H1 (cell line): ENCODE measurements at regions not wholly inside any gene's neighbourhood (a gene's known extent, or its start where the extent isn't known, plus 50 kb on each side); places are given as distances from the start of the nearest gene placed in this dataset.

ENCODE experiments used
- CTCF ChIA-PET: fragments of 300-600 bp; sonication (Branson Sonifier 250); formaldehyde crosslinking; loops from one replicate; lab custom pipeline; 2021; ENCODE audit not compliant: partially characterized antibody; lab: Charles Lee
- POLR2A ChIA-PET: fragments of 300-600 bp; sonication (Branson Sonifier 250); formaldehyde crosslinking; loops from one replicate; lab custom pipeline; 2021; ENCODE audit warnings: inconsistent platforms; ENCODE audit not compliant: partially characterized antibody; lab: Charles Lee
- DNase-seq, 2 experiments: peaks; one replicate each; pipeline versions ENCODE4 v3.0.0 to v3.0.0-alpha.2; 2010 to 2022; ENCODE audit warnings: low spot score in 2 of 2, low read depth in 1 of 2, mixed read lengths in 1 of 2
- FAIRE-seq: peaks from 2 replicates; lab custom pipeline; 2011; peaks lifted over from hg19 to GRCh38; lab: Jason Lieb, UNC
- H2AFZ ChIP-seq: 2 replicates; pipeline ENCODE4 v1.8.1; 2012; ENCODE audit warnings: low read length, inconsistent platforms
- H2AK5ac ChIP-seq: 2 replicates; pipeline ENCODE4 v1.6.1; 2013; ENCODE audit warnings: low read depth, low read length
- H2BK120ac ChIP-seq: replicated peaks from 2 replicates; pipeline ENCODE3; 2013; ENCODE audit warnings: low read depth, low read length, inconsistent platforms
- H2BK12ac ChIP-seq: 2 replicates; pipeline ENCODE4 v1.6.1; 2013; ENCODE audit warnings: low read depth, low read length
- H2BK15ac ChIP-seq: 2 replicates; pipeline ENCODE4 v1.6.1; 2013; ENCODE audit warnings: low read length
- H2BK20ac ChIP-seq: 2 replicates; pipeline ENCODE4 v1.6.1; 2013; ENCODE audit warnings: low read length
- H2BK5ac ChIP-seq: 2 replicates; pipeline ENCODE4 v1.6.1; 2013; ENCODE audit warnings: low read depth, low read length
- H3K14ac ChIP-seq: 2 replicates; pipeline ENCODE4 v1.6.1; 2013; ENCODE audit warnings: inconsistent platforms; ENCODE audit not compliant: insufficient read length
- H3K18ac ChIP-seq: 2 replicates; pipeline ENCODE4 v1.6.1; 2013; ENCODE audit warnings: low read length; ENCODE audit errors: extremely low read depth
- H3K23ac ChIP-seq: 2 replicates; pipeline ENCODE4 v1.6.1; 2013; ENCODE audit warnings: inconsistent platforms; ENCODE audit not compliant: insufficient read length
- H3K23me2 ChIP-seq: 2 replicates; pipeline ENCODE4 v1.6.1; 2013; ENCODE audit warnings: low read depth, low read length
- H3K27ac ChIP-seq: 2 replicates; pipeline ENCODE4 v1.6.1; 2011; ENCODE audit warnings: low read depth, low read length, inconsistent platforms
- H3K27me3 ChIP-seq, 4 experiments: replicated peaks in 1 of 4; 1 replicate in 1 of 4; 2 replicates in 3 of 4; pipeline versions ENCODE4 v1.6.1 to v1.8.1; 2011 to 2013; ENCODE audit warnings: low read length in 3 of 4, mild to moderate bottlenecking in 3 of 4, inconsistent platforms in 2 of 4, mixed read lengths in 2 of 4, moderate library complexity in 1 of 4; ENCODE audit not compliant: control insufficient read depth in 3 of 4, insufficient read depth in 3 of 4; ENCODE audit errors: extremely low read depth in 1 of 4
- H3K36me3 ChIP-seq, 4 experiments: 2 replicates each; pipeline versions ENCODE4 v1.6.1 to v1.8.1; 2011 to 2013; ENCODE audit warnings: mild to moderate bottlenecking in 4 of 4, low read length in 3 of 4, moderate library complexity in 2 of 4, control low read depth in 1 of 4, inconsistent platforms in 1 of 4; ENCODE audit not compliant: insufficient read depth in 4 of 4, control insufficient read depth in 2 of 4
- H3K4ac ChIP-seq: replicated peaks from 2 replicates; pipeline ENCODE3; 2013; ENCODE audit warnings: low read length, low read depth, mixed read lengths, inconsistent platforms; ENCODE audit not compliant: insufficient read length
- H3K4me1 ChIP-seq, 4 experiments: replicated peaks in 1 of 4; 1 replicate in 1 of 4; 2 replicates in 3 of 4; pipeline versions ENCODE4 v1.6.1 to v1.8.1; 2011 to 2013; ENCODE audit warnings: low read length in 3 of 4, inconsistent platforms in 2 of 4, mixed read lengths in 1 of 4; ENCODE audit not compliant: insufficient read depth in 4 of 4, control insufficient read depth in 3 of 4
- H3K4me2 ChIP-seq, 2 experiments: 2 replicates each; pipeline versions ENCODE4 v1.6.1 to v1.8.1; 2011 to 2013; ENCODE audit warnings: low read depth in 2 of 2, low read length in 2 of 2, control low read depth in 1 of 2, inconsistent platforms in 1 of 2, mild to moderate bottlenecking in 1 of 2; ENCODE audit not compliant: insufficient read depth in 1 of 2
- H3K4me3 ChIP-seq, 4 experiments: fragments of 200-600, 300-600 bp in 1 of 4; sonication (generic), shearing (Covaris generic), sonication (Bioruptor Twin) in 1 of 4; 2 replicates each; pipeline versions ENCODE4 v1.5.1 to v1.8.1; 2011 to 2016; ENCODE audit warnings: low read length in 4 of 4, low read depth in 3 of 4, control low read depth in 2 of 4, inconsistent platforms in 2 of 4, mild to moderate bottlenecking in 2 of 4, mixed read lengths in 1 of 4, moderate library complexity in 1 of 4; ENCODE audit not compliant: insufficient read depth in 2 of 4; ENCODE audit errors: extremely low read depth in 1 of 4
- H3K56ac ChIP-seq: replicated peaks from 2 replicates; pipeline ENCODE3; 2013; ENCODE audit warnings: low read depth, mild to moderate bottlenecking, mixed read lengths, low read length, inconsistent platforms; ENCODE audit not compliant: insufficient read length
- H3K79me1 ChIP-seq: 2 replicates; pipeline ENCODE4 v1.6.1; 2013; ENCODE audit warnings: low read depth, low read length, control low read depth
- H3K79me2 ChIP-seq, 2 experiments: 2 replicates each; pipeline versions ENCODE4 v1.6.1 to v1.8.1; 2012 to 2013; ENCODE audit warnings: low read length in 2 of 2, mild to moderate bottlenecking in 2 of 2, inconsistent platforms in 1 of 2; ENCODE audit not compliant: insufficient read depth in 2 of 2, control insufficient read depth in 1 of 2
- H3K9ac ChIP-seq, 4 experiments: replicated peaks in 1 of 4; 1 replicate in 1 of 4; 2 replicates in 3 of 4; pipeline versions ENCODE4 v1.6.1 to v1.8.1; 2011 to 2013; ENCODE audit warnings: low read depth in 3 of 4, low read length in 3 of 4, control low read depth in 2 of 4, mild to moderate bottlenecking in 2 of 4, moderate library complexity in 2 of 4, inconsistent platforms in 1 of 4; ENCODE audit errors: extremely low read depth in 1 of 4
- H3K9me3 ChIP-seq, 2 experiments: 2 replicates each; pipeline versions ENCODE4 v1.6.1 to v1.8.1; 2012 to 2013; ENCODE audit warnings: mild to moderate bottlenecking in 2 of 2, moderate library complexity in 2 of 2, control low read depth in 1 of 2, inconsistent platforms in 1 of 2, low read depth in 1 of 2, low read length in 1 of 2, mixed read lengths in 1 of 2; ENCODE audit not compliant: insufficient read depth in 2 of 2
- H4K20me1 ChIP-seq, 2 experiments: replicated peaks in 1 of 2; 2 replicates each; pipeline versions ENCODE3 to v1.8.1; 2011 to 2013; ENCODE audit warnings: inconsistent platforms in 2 of 2, low read length in 2 of 2, mild to moderate bottlenecking in 1 of 2; ENCODE audit not compliant: insufficient read depth in 2 of 2, control insufficient read depth in 1 of 2
- H4K5ac ChIP-seq: 2 replicates; pipeline ENCODE4 v1.6.1; 2013; ENCODE audit warnings: low read length, low read depth, mixed read lengths, inconsistent platforms; ENCODE audit not compliant: insufficient read length
- H4K8ac ChIP-seq: 2 replicates; pipeline ENCODE4 v1.8.0; 2013; ENCODE audit warnings: mild to moderate bottlenecking, moderate library complexity, low read length, inconsistent platforms; ENCODE audit not compliant: insufficient read depth; ENCODE audit errors: extremely low read depth
- H4K91ac ChIP-seq: replicated peaks from 2 replicates; pipeline ENCODE3; 2013; ENCODE audit warnings: low read length, mixed read lengths, inconsistent platforms; ENCODE audit not compliant: insufficient read length
- GABPA ChIP-seq: IDR thresholded peaks from 2 replicates; pipeline ENCODE4 v1.6.1; 2011; ENCODE audit warnings: mild to moderate bottlenecking, low read length, moderate library complexity, borderline replicate concordance; ENCODE audit not compliant: insufficient read depth
- HDAC2 ChIP-seq, 2 experiments: fragments of 300-600 bp in 1 of 2; sonication (generic) in 1 of 2; IDR thresholded peaks; 2 replicates each; pipeline ENCODE4 v1.6.1; 2011 to 2012; ENCODE audit warnings: low read depth in 2 of 2, low read length in 2 of 2, mild to moderate bottlenecking in 2 of 2, moderate library complexity in 2 of 2, borderline replicate concordance in 1 of 2, inconsistent platforms in 1 of 2
- MAFK ChIP-seq: IDR thresholded peaks from 2 replicates; pipeline ENCODE4 v1.6.1; 2012; ENCODE audit warnings: low read depth, mild to moderate bottlenecking, improper control_type of control experiment, low read length
- NANOG ChIP-seq: IDR thresholded peaks from 2 replicates; pipeline ENCODE4 v1.6.1; 2011; ENCODE audit warnings: low read length, low read depth, mild to moderate bottlenecking, inconsistent platforms; ENCODE audit not compliant: insufficient read depth, poor library complexity, severe bottlenecking
- POU5F1 ChIP-seq: IDR thresholded peaks from 2 replicates; pipeline ENCODE4 v1.6.1; 2011; ENCODE audit warnings: low read depth, mild to moderate bottlenecking, low read length, moderate library complexity
- TAF7 ChIP-seq: optimal IDR thresholded peaks from 2 replicates; pipeline ENCODE3; 2011; ENCODE audit warnings: low read depth, mild to moderate bottlenecking, inconsistent platforms, low read length, moderate library complexity, borderline replicate concordance
- WGBS, 2 experiments: shearing (Covaris generic) in 1 of 2; methylation state at CpG; one replicate each; pipeline versions ENCODE4 v1.1.6 to v1.1.7; 2013 to 2015; ENCODE audit warnings: low lambda C conversion rate in 2 of 2, mixed read lengths in 2 of 2, inconsistent platforms in 1 of 2, low coverage in 1 of 2, missing lambda C conversion rate in 1 of 2; ENCODE audit not compliant: insufficient replicate concordance in 2 of 2, insufficient coverage in 1 of 2, insufficient read length in 1 of 2; ENCODE audit errors: extremely low coverage in 1 of 2, missing lambda C conversion rate in 1 of 2; 5-methylcytosine and 5-hydroxymethylcytosine counted together

DNA sequence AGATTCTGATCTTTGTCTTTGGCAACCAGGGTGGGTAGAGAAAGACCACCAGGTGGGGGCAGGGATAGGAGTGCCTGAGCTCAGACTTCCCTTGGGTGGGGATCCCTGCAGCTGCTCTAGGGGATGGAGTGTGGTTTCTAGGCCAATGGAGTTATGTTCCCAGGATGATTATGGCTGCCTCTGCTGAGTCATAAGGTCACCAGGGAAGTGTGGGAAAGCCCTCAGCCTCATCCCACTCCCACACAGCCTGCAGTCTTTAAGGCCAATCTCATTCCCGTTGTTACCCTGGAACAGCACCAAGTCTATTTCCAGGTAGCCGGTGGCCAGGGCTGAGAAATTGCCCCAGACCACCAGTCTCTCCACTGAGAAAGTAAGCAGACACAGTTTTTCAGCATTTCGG is 2269.3 kb upstream of the RAG2 start:
- H4K91ac ChIP-seq = no peak overlapping the region
- no peak overlapping the region for H2AK5ac ChIP-seq
- H3K36me3 ChIP-seq = no peaks in the 10 kb centered on the region
- H4K8ac ChIP-seq = no peak overlapping the region
- no peak overlapping the region for H3K14ac ChIP-seq
- H3K27ac ChIP-seq = no peak overlapping the region
- no peak overlapping the region for H3K4ac ChIP-seq
- no peak overlapping the region for H3K4me3 ChIP-seq
- H3K56ac ChIP-seq = no peak overlapping the region
- no peak overlapping the region for H2BK120ac ChIP-seq
- H3K23ac ChIP-seq = no peak overlapping the region
- FAIRE-seq (no peak), DNase-seq (no peak)
- H3K4me2 ChIP-seq = no peak overlapping the region
- ChIA-PET POLR2A (no interaction called here), CTCF (no interaction called here)
- H3K18ac ChIP-seq = no peak overlapping the region
- H4K20me1 ChIP-seq = no peaks in the 10 kb centered on the region
- TF ChIP-seq HDAC2 (IDR thresholded peaks at IDR 0.05; ENCODE audit: borderline replicate concordance in 1 of 2, low read depth in 2 of 2, low read length in 2 of 2) (no peak), NANOG (no peak), MAFK (no peak), GABPA (no peak), TAF7 (no peak), POU5F1 (no peak)
- peaks cover 0 to 2% of the 10 kb centered on the region in 2 experiments; a peak in 1 of 4 replicates for H3K9me3 ChIP-seq
- no peaks in the 10 kb centered on the region for H3K4me1 ChIP-seq
- H3K79me2 ChIP-seq = no peaks in the 10 kb centered on the region
- no peak overlapping the region for H2BK15ac ChIP-seq
- H2BK12ac ChIP-seq = no peak overlapping the region
- H4K5ac ChIP-seq = no peak overlapping the region
- H2BK20ac ChIP-seq = no peak overlapping the region
- no peak overlapping the region for H3K9ac ChIP-seq
- no peak overlapping the region for H2BK5ac ChIP-seq
- no peaks in the 10 kb centered on the region for H3K27me3 ChIP-seq
- no peak overlapping the region; the same call in 1 of the 2 replicates for H2AFZ ChIP-seq
- 89% methylated on average over 3 of the region's 3 CpGs; no CpG with 5 or more reads in 1 of the 2 experiments for WGBS, 2 experiments
- H3K23me2 ChIP-seq = no peaks in the 10 kb centered on the region
- no peaks in the 10 kb centered on the region for H3K79me1 ChIP-seq
